ENCODE measurements at regions not wholly inside any gene's neighbourhood (a gene's known extent, or its start where the extent isn't known, plus 50 kb on each side); places are given as distances from the start of the nearest gene placed in this dataset.

DNA sequence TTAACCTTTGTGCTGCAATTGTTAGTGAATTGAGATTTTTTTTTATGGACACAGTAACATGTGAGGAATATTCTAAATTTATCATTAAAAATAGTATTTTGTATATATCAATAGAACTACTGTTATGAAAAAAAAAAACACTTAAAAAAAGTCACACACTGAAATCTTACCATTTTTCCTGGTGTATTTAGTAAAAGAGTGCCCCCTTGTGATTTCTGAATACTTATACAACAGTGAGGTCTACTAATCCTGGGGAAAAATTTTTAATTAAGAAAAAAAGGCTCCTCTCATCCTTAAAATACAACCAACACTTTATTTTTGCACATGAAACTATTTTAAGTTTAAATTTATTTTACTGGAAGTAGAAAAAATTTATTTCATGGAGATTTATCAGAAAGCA lies 56.4 kb upstream of the SPOCK3 start:
- Mint-ChIP-seq H3K27me3 (ENCODE audit: low read depth) (no peaks in the 10 kb centered on the region), H3K4me1 (ENCODE audit: low read depth) (no peaks in the 10 kb centered on the region), H3K36me3 (ENCODE audit: low read depth) (no peaks in the 10 kb centered on the region), H3K27ac (no peak overlapping the region), H3K4me3 (no peak overlapping the region), H3K9me3 (peaks cover 13% of the 10 kb centered on the region)
- no peak for DNase-seq
- CTCF ChIA-PET = interaction anchor here (1.3 kb wide), 1 partner anchor 269 kb away, joined by 3 read pairs; no protein-coding TSS in a partner anchor
- intact Hi-C loops (cut with micrococcal nuclease) = loop anchor here (5.0 kb wide), 1 partner anchor 268 kb away; no protein-coding TSS in a partner anchor

DNA sequence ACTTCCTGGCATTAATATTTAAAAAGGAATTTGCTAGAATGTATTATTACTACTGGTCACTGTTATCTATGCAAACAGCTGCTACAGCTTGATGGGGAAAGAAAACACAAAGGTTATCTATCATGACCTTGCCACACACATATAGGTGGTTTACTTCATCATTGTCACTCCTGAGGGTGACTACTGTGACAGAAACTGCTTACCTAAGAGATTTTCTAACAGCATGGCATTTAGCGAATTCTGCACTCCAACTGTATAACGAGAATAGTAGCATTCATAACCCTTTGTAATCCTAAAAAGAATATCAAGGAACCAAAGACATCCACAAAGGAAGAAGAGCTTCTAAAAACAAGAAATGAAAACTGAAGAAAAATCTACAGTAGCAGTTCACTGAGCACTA lies 74.6 kb upstream of the SPOCK3 start:
- Mint-ChIP-seq H3K27me3 (ENCODE audit: low read depth) (no peaks in the 10 kb centered on the region), H3K9me3 (no peaks in the 10 kb centered on the region), H3K4me3 (no peak overlapping the region), H3K36me3 (ENCODE audit: low read depth) (no peaks in the 10 kb centered on the region), H3K27ac (no peak overlapping the region), H3K4me1 (ENCODE audit: low read depth) (no peaks in the 10 kb centered on the region)
- CTCF ChIA-PET = no interaction called here
- intact Hi-C loops (cut with micrococcal nuclease) = no loop called here
- no peak for DNase-seq

GRCh38 chr4:167321299-167321698 lies 87.0 kb upstream of the SPOCK3 start:
- H3K27me3 Mint-ChIP-seq (ENCODE audit: low read depth) = no peaks in the 10 kb centered on the region
- no peak overlapping the region for H3K4me3 Mint-ChIP-seq
- CTCF ChIA-PET = no interaction called here
- no peaks in the 10 kb centered on the region for H3K9me3 Mint-ChIP-seq
- DNase-seq = no peak
- H3K36me3 Mint-ChIP-seq (ENCODE audit: low read depth) = no peaks in the 10 kb centered on the region
- H3K4me1 Mint-ChIP-seq (ENCODE audit: low read depth) = no peaks in the 10 kb centered on the region
- intact Hi-C loops (cut with micrococcal nuclease) = no loop called here
- no peak overlapping the region for H3K27ac Mint-ChIP-seq

- CTCF ChIA-PET = no interaction called here
- no peaks in the 10 kb centered on the region for H3K27me3 Mint-ChIP-seq (ENCODE audit: low read depth)
- H3K27ac Mint-ChIP-seq = no peak overlapping the region
- no peak overlapping the region for H3K4me3 Mint-ChIP-seq
- H3K9me3 Mint-ChIP-seq = peaks cover 5% of the 10 kb centered on the region
- no peaks in the 10 kb centered on the region for H3K36me3 Mint-ChIP-seq (ENCODE audit: low read depth)
- DNase-seq = no peak
- H3K4me1 Mint-ChIP-seq (ENCODE audit: low read depth) = no peaks in the 10 kb centered on the region
- intact Hi-C loops (cut with micrococcal nuclease) = no loop called here
These were observed 105.5 kb upstream of the SPOCK3 start for GRCh38 chr4:167339781-167340180.

DNA sequence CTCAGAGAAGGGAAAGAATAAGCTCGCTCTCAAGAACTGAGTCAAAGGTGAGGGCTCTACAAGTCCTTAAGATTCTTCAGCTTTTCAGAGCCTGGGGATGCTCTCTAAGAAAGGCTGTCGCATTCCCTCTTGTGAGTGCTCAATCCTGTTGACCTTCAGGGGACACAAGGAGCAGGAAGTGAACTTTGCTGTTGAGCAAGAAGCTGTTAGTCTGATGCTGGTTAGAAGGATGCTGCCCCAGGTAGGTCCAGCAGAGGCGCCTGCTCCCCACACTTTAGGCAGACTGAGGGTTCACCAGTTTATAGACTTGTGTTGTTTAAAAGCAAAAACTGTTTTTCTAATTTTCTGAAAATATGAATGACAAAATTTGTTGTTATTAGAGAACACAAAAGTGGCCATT lies 125.4 kb upstream of the SPOCK3 start:
- H3K27ac Mint-ChIP-seq = no peak overlapping the region
- no peaks in the 10 kb centered on the region for H3K4me1 Mint-ChIP-seq (ENCODE audit: low read depth)
- H3K9me3 Mint-ChIP-seq = peaks cover 2% of the 10 kb centered on the region
- H3K27me3 Mint-ChIP-seq (ENCODE audit: low read depth) = no peaks in the 10 kb centered on the region
- no peak for DNase-seq
- H3K36me3 Mint-ChIP-seq (ENCODE audit: low read depth) = no peaks in the 10 kb centered on the region
- CTCF ChIA-PET = no interaction called here
- intact Hi-C loops (cut with micrococcal nuclease) = no loop called here
- no peak overlapping the region for H3K4me3 Mint-ChIP-seq

GRCh38 chr4:167379076-167379835 lies 145.0 kb upstream of the SPOCK3 start:
- Mint-ChIP-seq H3K36me3 (ENCODE audit: low read depth) (no peaks in the 10 kb centered on the region), H3K9me3 (no peaks in the 10 kb centered on the region), H3K4me3 (no peak overlapping the region), H3K27me3 (ENCODE audit: low read depth) (no peaks in the 10 kb centered on the region), H3K4me1 (ENCODE audit: low read depth) (no peaks in the 10 kb centered on the region), H3K27ac (no peak overlapping the region)
- intact Hi-C loops (cut with micrococcal nuclease) = no loop called here
- CTCF ChIA-PET = no interaction called here
- DNase-seq = no peak

DNA sequence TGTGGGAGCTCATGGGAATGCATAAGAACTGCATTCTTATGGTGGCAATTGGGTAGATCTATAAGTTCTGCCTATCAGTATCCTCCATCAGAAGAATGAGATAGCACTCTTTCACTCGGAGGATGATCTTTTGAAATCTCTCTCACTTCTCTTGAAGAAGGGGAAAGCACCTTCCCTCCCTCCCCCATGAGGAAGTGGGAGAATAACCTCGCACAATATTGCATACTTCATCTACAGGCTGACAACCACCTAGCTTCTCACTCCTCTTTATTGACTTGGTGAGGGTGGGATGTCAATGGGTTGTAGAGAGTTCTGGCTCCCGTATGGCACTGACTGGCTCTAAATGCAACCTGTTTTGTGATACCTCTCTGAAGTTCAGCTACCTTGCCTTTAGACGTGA lies 146.7 kb upstream of the SPOCK3 start:
- Mint-ChIP-seq H3K36me3 (ENCODE audit: low read depth) (no peaks in the 10 kb centered on the region), H3K27ac (no peak overlapping the region), H3K27me3 (ENCODE audit: low read depth) (no peaks in the 10 kb centered on the region), H3K4me1 (ENCODE audit: low read depth) (no peaks in the 10 kb centered on the region), H3K9me3 (no peaks in the 10 kb centered on the region), H3K4me3 (no peak overlapping the region)
- CTCF ChIA-PET = no interaction called here
- no peak for DNase-seq
- intact Hi-C loops (cut with micrococcal nuclease) = no loop called here

- no peak for DNase-seq
- no peak overlapping the region for H3K27ac Mint-ChIP-seq
- no peaks in the 10 kb centered on the region for H3K9me3 Mint-ChIP-seq
- H3K27me3 Mint-ChIP-seq (ENCODE audit: low read depth) = no peaks in the 10 kb centered on the region
- H3K36me3 Mint-ChIP-seq (ENCODE audit: low read depth) = no peaks in the 10 kb centered on the region
- no peaks in the 10 kb centered on the region for H3K4me1 Mint-ChIP-seq (ENCODE audit: low read depth)
- H3K4me3 Mint-ChIP-seq = no peak overlapping the region
- CTCF ChIA-PET = no interaction called here
- intact Hi-C loops (cut with micrococcal nuclease) = no loop called here
These were observed 149.0 kb upstream of the SPOCK3 start for GRCh38 chr4:167383291-167383690.

- Mint-ChIP-seq H3K4me3 (no peak overlapping the region), H3K9me3 (no peaks in the 10 kb centered on the region), H3K4me1 (ENCODE audit: low read depth) (no peaks in the 10 kb centered on the region), H3K27me3 (ENCODE audit: low read depth) (no peaks in the 10 kb centered on the region), H3K36me3 (ENCODE audit: low read depth) (no peaks in the 10 kb centered on the region), H3K27ac (no peak overlapping the region)
- no peak for DNase-seq
- CTCF ChIA-PET = no interaction called here
- intact Hi-C loops (cut with micrococcal nuclease) = no loop called here
These were observed 163.3 kb upstream of the SPOCK3 start for GRCh38 chr4:167397586-167397985.

DNA sequence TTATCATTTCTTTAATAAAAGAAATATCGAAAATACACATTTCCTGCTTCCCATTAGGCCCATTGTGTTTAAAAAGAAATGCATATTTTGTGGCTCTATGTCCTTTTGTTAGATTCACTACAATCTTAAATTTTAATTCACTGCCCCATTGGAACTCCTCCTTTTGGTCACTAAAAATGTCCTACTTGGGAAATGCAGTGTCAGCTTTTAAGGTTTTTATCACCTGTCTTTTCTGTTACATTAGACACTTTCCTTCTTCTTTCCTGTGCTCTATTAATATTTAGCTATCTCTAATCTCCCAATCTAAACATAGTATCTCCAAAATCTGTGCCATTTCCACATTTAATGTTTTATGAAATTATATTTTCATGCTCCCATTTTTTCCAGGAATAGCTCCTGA lies 164.9 kb upstream of the SPOCK3 start:
- intact Hi-C loops (cut with micrococcal nuclease) = no loop called here
- Mint-ChIP-seq H3K9me3 (no peaks in the 10 kb centered on the region), H3K27me3 (ENCODE audit: low read depth) (no peaks in the 10 kb centered on the region), H3K4me3 (no peak overlapping the region), H3K36me3 (ENCODE audit: low read depth) (no peaks in the 10 kb centered on the region), H3K4me1 (ENCODE audit: low read depth) (no peaks in the 10 kb centered on the region), H3K27ac (no peak overlapping the region)
- CTCF ChIA-PET = no interaction called here
- no peak for DNase-seq

DNA sequence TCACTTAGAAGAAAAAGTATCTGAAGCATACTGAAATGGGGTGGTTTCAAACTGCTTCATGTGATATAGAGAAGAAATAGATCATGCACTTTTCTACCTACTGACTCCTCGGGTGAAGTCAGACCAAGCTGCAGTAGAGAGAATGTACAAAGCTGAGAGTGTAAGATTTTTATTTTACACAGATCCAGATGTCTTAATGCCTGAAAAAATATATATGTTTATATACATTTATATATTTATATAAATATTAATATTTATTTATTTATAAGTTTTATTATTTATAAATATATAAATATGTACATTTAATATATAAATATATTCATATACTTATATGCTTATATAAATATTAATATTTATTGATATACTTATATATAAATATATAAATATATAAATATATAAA lies 171.9 kb upstream of the SPOCK3 start:
- no peak overlapping the region for H3K4me3 Mint-ChIP-seq
- no peaks in the 10 kb centered on the region for H3K4me1 Mint-ChIP-seq (ENCODE audit: low read depth)
- no peak for DNase-seq
- H3K27ac Mint-ChIP-seq = no peak overlapping the region
- no peaks in the 10 kb centered on the region for H3K9me3 Mint-ChIP-seq
- intact Hi-C loops (cut with micrococcal nuclease) = no loop called here
- CTCF ChIA-PET = no interaction called here
- H3K36me3 Mint-ChIP-seq (ENCODE audit: low read depth) = no peaks in the 10 kb centered on the region
- H3K27me3 Mint-ChIP-seq (ENCODE audit: low read depth) = no peaks in the 10 kb centered on the region

DNA sequence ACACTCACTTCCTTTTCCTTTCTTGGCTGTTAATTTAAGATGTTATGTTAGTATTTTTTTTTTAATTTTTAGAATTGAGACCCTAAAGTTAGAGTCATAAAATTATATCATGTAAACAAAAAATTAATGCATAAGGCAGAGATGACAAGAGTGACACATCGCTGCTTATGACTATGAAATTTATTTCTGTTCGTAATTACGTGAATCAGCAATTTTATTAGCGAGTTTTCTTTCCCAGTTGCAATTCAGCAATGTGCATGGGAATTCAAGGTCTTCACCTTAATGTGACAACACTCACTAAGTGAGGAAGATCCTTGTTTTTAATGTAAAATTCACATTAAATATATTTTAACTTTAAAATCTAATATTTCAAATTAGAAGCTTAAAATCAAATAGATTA lies 181.2 kb upstream of the SPOCK3 start:
- no peak for DNase-seq
- intact Hi-C loops (cut with micrococcal nuclease) = no loop called here
- no peaks in the 10 kb centered on the region for H3K36me3 Mint-ChIP-seq (ENCODE audit: low read depth)
- no peak overlapping the region for H3K27ac Mint-ChIP-seq
- no peaks in the 10 kb centered on the region for H3K27me3 Mint-ChIP-seq (ENCODE audit: low read depth)
- peaks cover 2% of the 10 kb centered on the region for H3K9me3 Mint-ChIP-seq
- CTCF ChIA-PET = interaction anchor here (0.6 kb wide), 1 partner anchor 394 kb away, joined by 3 read pairs; no protein-coding TSS in a partner anchor
- no peak overlapping the region for H3K4me3 Mint-ChIP-seq
- H3K4me1 Mint-ChIP-seq (ENCODE audit: low read depth) = no peaks in the 10 kb centered on the region

- Mint-ChIP-seq H3K27ac (no peak overlapping the region), H3K4me3 (no peak overlapping the region), H3K4me1 (ENCODE audit: low read depth) (no peaks in the 10 kb centered on the region), H3K27me3 (ENCODE audit: low read depth) (no peaks in the 10 kb centered on the region), H3K36me3 (ENCODE audit: low read depth) (no peaks in the 10 kb centered on the region), H3K9me3 (peaks cover 2% of the 10 kb centered on the region)
- intact Hi-C loops (cut with micrococcal nuclease) = no loop called here
- no peak for DNase-seq
- CTCF ChIA-PET = no interaction called here
These were observed 185.3 kb upstream of the SPOCK3 start for GRCh38 chr4:167419468-167420140.
